CD14-positive monocyte (primary cell): ENCODE measurements at regions not wholly inside any gene's neighbourhood (a gene's known extent, or its start where the extent isn't known, plus 50 kb on each side); places are given as distances from the start of the nearest gene placed in this dataset.

Source experiments
- DNase-seq, 3 donors: peaks; one replicate each; pipeline ENCODE4 v3.0.0-alpha.2; 2011 to 2022
- H2AFZ ChIP-seq: 2 replicates; pipeline ENCODE4 v1.6.0; 2012; ENCODE audit warnings: mild to moderate bottlenecking, low read depth, low read length, inconsistent platforms; ENCODE audit not compliant: insufficient read depth, poor library complexity, severe bottlenecking
- H3K27ac ChIP-seq, 2 donors: 1 replicate in 1 of 2; 2 replicates in 1 of 2; pipeline ENCODE4 v1.5.1; 2012 to 2013; ENCODE audit warnings: low read length in 2 of 2, control low read depth in 1 of 2, inconsistent platforms in 1 of 2, low read depth in 1 of 2, mild to moderate bottlenecking in 1 of 2
- H3K27me3 ChIP-seq, 2 donors: one replicate each; pipeline versions ENCODE4 v1.6.0 to v1.6.1; 2011 to 2013; ENCODE audit warnings: low read length in 2 of 2; ENCODE audit not compliant: control insufficient read depth in 2 of 2, insufficient read depth in 2 of 2
- H3K36me3 ChIP-seq, 2 donors: replicated peaks in 1 of 2; 1 replicate in 1 of 2; 2 replicates in 1 of 2; pipeline versions ENCODE4 v1.5.1 to v1.6.1; 2012 to 2013; ENCODE audit warnings: low read length in 2 of 2, control low read depth in 1 of 2, inconsistent platforms in 1 of 2, mild to moderate bottlenecking in 1 of 2; ENCODE audit not compliant: insufficient read depth in 2 of 2, control insufficient read depth in 1 of 2
- H3K4me1 ChIP-seq, 2 donors: 1 replicate in 1 of 2; 2 replicates in 1 of 2; pipeline versions ENCODE4 v1.5.1 to v1.6.1; 2012 to 2013; ENCODE audit warnings: low read length in 2 of 2, control low read depth in 1 of 2, inconsistent platforms in 1 of 2, mild to moderate bottlenecking in 1 of 2, moderate library complexity in 1 of 2; ENCODE audit not compliant: insufficient read depth in 2 of 2, control insufficient read depth in 1 of 2
- H3K4me2 ChIP-seq: replicated peaks from 2 replicates; pipeline ENCODE3; 2012; ENCODE audit warnings: low read length, moderate library complexity, mild to moderate bottlenecking; ENCODE audit not compliant: poor library complexity, severe bottlenecking; ENCODE audit errors: extremely low read depth
- H3K4me3 ChIP-seq, 3 experiments: fragments of 200-600 bp in 1 of 3; sonication (generic) in 1 of 3; replicated peaks in 1 of 3; 1 replicate in 2 of 3; 2 replicates in 1 of 3; pipeline ENCODE4 v1.5.1; 2011 to 2013; ENCODE audit warnings: low read length in 3 of 3, mild to moderate bottlenecking in 3 of 3, control low read depth in 2 of 3, low read depth in 2 of 3, inconsistent platforms in 1 of 3, moderate library complexity in 1 of 3
- H3K79me2 ChIP-seq: 2 replicates; pipeline ENCODE4 v1.6.0; 2012; ENCODE audit warnings: mild to moderate bottlenecking, control low read depth, inconsistent platforms, low read length, moderate library complexity; ENCODE audit not compliant: insufficient read depth
- H3K9ac ChIP-seq: 2 replicates; pipeline ENCODE4 v1.6.0; 2017; ENCODE audit warnings: low read length, mild to moderate bottlenecking; ENCODE audit not compliant: insufficient read depth, poor library complexity, severe bottlenecking
- H3K9me3 ChIP-seq, 2 donors: replicated peaks in 1 of 2; 1 replicate in 1 of 2; 2 replicates in 1 of 2; pipeline versions ENCODE4 v1.5.1 to v1.6.1; 2012 to 2013; ENCODE audit warnings: low read length in 2 of 2, control low read depth in 1 of 2; ENCODE audit not compliant: control insufficient read depth in 1 of 2, insufficient read depth in 1 of 2
- H4K20me1 ChIP-seq: 2 replicates; pipeline ENCODE4 v1.6.0; 2012; ENCODE audit warnings: mild to moderate bottlenecking, low read length, control low read depth, moderate library complexity; ENCODE audit not compliant: insufficient read depth
- H3K27ac Mint-ChIP-seq, 7 donors: one replicate each; pipeline ENCODE4 v1.8.0; 2020; ENCODE audit warnings: mild to moderate bottlenecking in 7 of 7, mixed read lengths in 7 of 7, moderate library complexity in 6 of 7, inconsistent platforms in 2 of 7
- H3K27me3 Mint-ChIP-seq, 3 donors: one replicate each; pipeline ENCODE4 v1.8.0; 2021 to 2022; ENCODE audit warnings: low read depth in 3 of 3, mild to moderate bottlenecking in 3 of 3, mixed read lengths in 3 of 3, moderate library complexity in 3 of 3, inconsistent platforms in 1 of 3
- H3K36me3 Mint-ChIP-seq, 2 donors: one replicate each; pipeline ENCODE4 v1.8.0; 2020; ENCODE audit warnings: mixed read lengths in 2 of 2, inconsistent platforms in 1 of 2, mild to moderate bottlenecking in 1 of 2
- H3K4me1 Mint-ChIP-seq: one replicate; pipeline ENCODE4 v1.8.0; 2020; ENCODE audit warnings: mild to moderate bottlenecking, mixed read lengths
- H3K4me3 Mint-ChIP-seq, 2 donors: one replicate each; pipeline ENCODE4 v1.8.0; 2020; ENCODE audit warnings: mild to moderate bottlenecking in 2 of 2, mixed read lengths in 2 of 2, moderate library complexity in 1 of 2
- H3K9me3 Mint-ChIP-seq, 7 donors: one replicate each; pipeline ENCODE4 v1.8.0; 2020 to 2022; ENCODE audit warnings: mixed read lengths in 7 of 7, mild to moderate bottlenecking in 6 of 7, moderate library complexity in 6 of 7, inconsistent platforms in 2 of 7
- WGBS: methylation state at CpG from one replicate; pipeline ENCODE4 v1.1.5; 2013; ENCODE audit warnings: missing lambda C conversion rate; ENCODE audit not compliant: insufficient coverage; 5-methylcytosine and 5-hydroxymethylcytosine counted together
- intact Hi-C, 2 donors: fragments of 100-400 bp; cut with micrococcal nuclease; formaldehyde crosslinking; loops; one replicate each; pipeline versions ENCODE4 v1.15.0 to v1.15.1; 2023
- TF ChIP-seq, protein P1 (sequence below): fragments of 200-600 bp; IDR thresholded peaks from one replicate; pipeline ENCODE4 v1.8.0; 2022; ENCODE audit warnings: antibody characterized with exemption, mild to moderate bottlenecking

DNA sequence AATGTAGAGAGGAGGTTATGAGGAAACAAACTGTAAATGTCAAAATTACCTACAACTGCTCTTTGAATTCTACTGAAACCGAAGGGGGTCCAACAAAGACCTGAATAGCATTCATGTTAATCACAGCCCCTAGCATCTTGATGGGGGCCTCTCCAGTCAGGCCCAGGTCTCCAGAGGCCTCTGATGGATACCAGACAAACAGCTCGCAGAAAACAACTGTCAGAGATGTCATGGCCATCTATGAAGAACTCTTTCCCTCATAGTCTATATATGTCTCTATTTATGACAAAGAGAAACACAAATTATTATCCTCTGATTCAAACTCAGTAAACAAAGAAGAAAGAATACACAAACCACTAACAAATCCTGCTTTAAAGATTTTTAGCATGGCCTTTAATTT, 432.6 kb downstream of the CAAP1 start:
- Histone ChIP-seq H3K79me2 (no peaks in the 10 kb centered on the region), H3K27ac (no peak overlapping the region), H3K9me3 (no peaks in the 10 kb centered on the region), H3K4me2 (no peak overlapping the region), H3K36me3 (no peaks in the 10 kb centered on the region), H2AFZ (no peak overlapping the region), H3K4me1 (no peaks in the 10 kb centered on the region), H3K27me3 (no peaks in the 10 kb centered on the region), H3K4me3 (no peak overlapping the region), H4K20me1 (no peaks in the 10 kb centered on the region), H3K9ac (no peak overlapping the region)
- TF ChIP-seq, protein P1, sequence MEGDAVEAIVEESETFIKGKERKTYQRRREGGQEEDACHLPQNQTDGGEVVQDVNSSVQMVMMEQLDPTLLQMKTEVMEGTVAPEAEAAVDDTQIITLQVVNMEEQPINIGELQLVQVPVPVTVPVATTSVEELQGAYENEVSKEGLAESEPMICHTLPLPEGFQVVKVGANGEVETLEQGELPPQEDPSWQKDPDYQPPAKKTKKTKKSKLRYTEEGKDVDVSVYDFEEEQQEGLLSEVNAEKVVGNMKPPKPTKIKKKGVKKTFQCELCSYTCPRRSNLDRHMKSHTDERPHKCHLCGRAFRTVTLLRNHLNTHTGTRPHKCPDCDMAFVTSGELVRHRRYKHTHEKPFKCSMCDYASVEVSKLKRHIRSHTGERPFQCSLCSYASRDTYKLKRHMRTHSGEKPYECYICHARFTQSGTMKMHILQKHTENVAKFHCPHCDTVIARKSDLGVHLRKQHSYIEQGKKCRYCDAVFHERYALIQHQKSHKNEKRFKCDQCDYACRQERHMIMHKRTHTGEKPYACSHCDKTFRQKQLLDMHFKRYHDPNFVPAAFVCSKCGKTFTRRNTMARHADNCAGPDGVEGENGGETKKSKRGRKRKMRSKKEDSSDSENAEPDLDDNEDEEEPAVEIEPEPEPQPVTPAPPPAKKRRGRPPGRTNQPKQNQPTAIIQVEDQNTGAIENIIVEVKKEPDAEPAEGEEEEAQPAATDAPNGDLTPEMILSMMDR: no peak
- Mint-ChIP-seq H3K36me3 (no peaks in the 10 kb centered on the region), H3K4me3 (no peak overlapping the region), H3K27me3 (peaks cover 0 to 1% (median 0%) of the 10 kb centered on the region in 3 donors), H3K27ac (no peak overlapping the region), H3K9me3 (peaks cover 0 to 4% (median 0%) of the 10 kb centered on the region in 7 donors), H3K4me1 (no peaks in the 10 kb centered on the region)
- no peak for DNase-seq
- intact Hi-C loops: no loop called here
- WGBS: 100% methylated on average over 1 of the region's 2 CpGs

DNA sequence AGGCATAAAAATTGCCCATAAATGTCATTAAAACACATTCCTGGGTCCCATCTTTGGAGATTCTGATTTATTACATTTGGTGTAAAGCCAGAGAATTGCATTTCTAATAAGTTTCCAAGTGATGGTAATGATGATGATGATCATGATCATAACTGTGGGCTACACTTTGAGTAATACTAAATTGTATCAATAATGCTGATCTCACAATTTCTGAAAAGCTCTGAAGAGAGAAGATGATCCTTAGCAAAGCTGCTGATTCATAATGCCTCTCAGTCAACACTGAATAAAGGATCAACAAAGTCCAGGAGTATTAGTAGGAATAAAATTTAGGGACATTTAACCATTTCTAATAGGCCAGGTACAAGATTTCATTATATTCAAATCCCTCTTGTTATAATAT, 434.5 kb downstream of the CAAP1 start:
- H3K4me2 ChIP-seq: no peak overlapping the region
- intact Hi-C loops: no loop called here
- peaks cover 0 to 1% (median 0%) of the 10 kb centered on the region in 3 donors for H3K27me3 Mint-ChIP-seq
- no peaks in the 10 kb centered on the region for H3K79me2 ChIP-seq
- no peaks in the 10 kb centered on the region for H3K36me3 Mint-ChIP-seq
- H3K9me3 Mint-ChIP-seq: peaks cover 0 to 4% (median 0%) of the 10 kb centered on the region in 7 donors
- H3K4me3 ChIP-seq: no peak overlapping the region
- H4K20me1 ChIP-seq: no peaks in the 10 kb centered on the region
- no peak overlapping the region for H3K4me3 Mint-ChIP-seq
- TF ChIP-seq, protein P1: no peak
- no peaks in the 10 kb centered on the region for H3K4me1 ChIP-seq
- H3K4me1 Mint-ChIP-seq: no peaks in the 10 kb centered on the region
- peaks cover 0 to 5% of the 10 kb centered on the region in 2 donors for H3K9me3 ChIP-seq
- H3K27ac Mint-ChIP-seq: no peak overlapping the region
- no peak for DNase-seq
- H3K36me3 ChIP-seq: no peaks in the 10 kb centered on the region
- H3K9ac ChIP-seq: no peak overlapping the region
- no peak overlapping the region for H3K27ac ChIP-seq
- no peaks in the 10 kb centered on the region for H3K27me3 ChIP-seq
- no peak overlapping the region for H2AFZ ChIP-seq
